ENCODE measurements at regions not wholly inside any gene's neighbourhood (a gene's known extent, or its start where the extent isn't known, plus 50 kb on each side); places are given as distances from the start of the nearest gene placed in this dataset.

DNA sequence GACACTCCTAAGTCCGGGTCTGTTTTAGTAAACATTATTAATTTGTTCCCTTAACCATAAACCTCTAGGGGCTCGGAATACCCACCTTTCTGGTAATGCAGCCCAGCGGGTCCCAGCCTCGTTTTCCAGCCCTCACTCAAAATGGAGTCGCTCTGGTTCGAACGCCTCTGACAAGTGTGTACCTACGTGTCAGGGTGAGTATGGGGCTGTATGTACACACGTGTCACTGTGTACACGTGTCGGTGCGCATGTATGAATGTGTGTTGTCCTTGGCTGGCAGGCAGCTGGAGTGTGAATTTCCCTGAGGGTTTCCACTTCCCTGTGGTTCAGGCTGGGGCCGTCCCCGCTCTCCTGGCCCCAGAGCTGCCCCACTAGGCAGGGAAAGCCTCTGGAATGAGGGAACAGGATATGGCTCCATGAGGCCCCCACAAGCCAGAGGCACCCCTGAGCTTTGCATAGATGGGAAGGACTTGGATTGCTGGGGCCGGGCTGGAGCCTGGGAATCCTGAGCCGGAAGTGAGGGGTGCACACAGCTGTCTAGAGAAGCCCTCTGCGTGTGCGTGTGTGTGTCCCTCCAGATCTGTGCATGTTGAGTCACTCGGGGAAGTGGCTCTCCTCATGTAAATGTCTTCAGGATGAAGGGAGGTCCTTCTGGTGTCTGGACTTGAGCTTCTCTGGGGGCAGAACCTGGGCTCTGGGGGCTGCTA, 160.8 kb upstream of the IER5L start:
- peak; percentile 63 for DNase-seq (ENCODE audit: low read depth)
- H3K4me3 ChIP-seq (ENCODE audit: low read length): peak overlapping the region; percentile 29; the same call in 1 of the 2 replicates
- TF ChIP-seq CTCF (conservative IDR thresholded peaks at IDR 0.05; ENCODE audit: low read length): no peak

GRCh38 chr9:129337336-129338140, 159.5 kb upstream of the IER5L start:
- H3K4me3 ChIP-seq (ENCODE audit: low read length): peak overlapping the region; percentile 49
- no peak for TF ChIP-seq CTCF (conservative IDR thresholded peaks at IDR 0.05; ENCODE audit: low read length)
- DNase-seq (ENCODE audit: low read depth): no peak

DNA sequence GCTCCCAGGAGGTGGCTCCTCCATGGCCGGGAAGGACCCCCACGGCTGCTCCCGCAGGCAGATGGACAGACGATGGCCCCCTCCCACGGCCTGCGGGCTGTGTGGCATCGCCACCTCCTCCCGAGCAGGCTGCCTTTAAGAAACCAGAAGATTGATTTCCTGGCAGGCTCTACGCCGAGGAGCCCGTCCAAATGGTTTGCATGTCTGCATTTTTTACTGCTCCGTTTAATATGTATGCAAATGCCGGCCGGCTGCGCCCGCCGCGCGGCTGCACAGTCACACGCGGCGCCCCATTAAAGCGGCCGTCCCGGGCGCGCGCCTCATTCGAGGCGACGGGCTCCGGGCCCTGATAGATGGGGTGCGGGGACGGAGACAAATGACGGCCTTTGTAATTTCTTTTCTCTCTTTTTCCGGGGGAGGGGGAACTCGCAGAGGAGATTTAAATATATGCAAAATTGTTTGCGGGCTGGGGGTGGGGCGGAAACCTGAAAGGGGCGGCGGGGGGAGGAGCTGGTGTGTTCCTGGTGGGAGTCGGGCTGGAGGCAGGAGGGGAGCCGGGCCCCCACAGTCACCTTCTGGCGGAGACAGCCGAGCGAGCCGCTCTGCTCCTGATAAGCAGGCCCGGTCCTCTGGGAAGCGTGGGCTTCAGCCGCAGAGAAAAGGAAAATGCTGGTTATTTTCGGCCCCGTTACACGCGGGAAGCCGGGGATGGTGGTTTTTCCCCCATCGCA, 158.7 kb upstream of the IER5L start:
- no peak for TF ChIP-seq CTCF (conservative IDR thresholded peaks at IDR 0.05; ENCODE audit: low read length)
- peak overlapping the region; percentile 49 for H3K4me3 ChIP-seq (ENCODE audit: low read length)
- peak; percentile 82 for DNase-seq (ENCODE audit: low read depth)

- H3K4me3 ChIP-seq (ENCODE audit: low read length): peak overlapping the region; percentile 49
- no peak for TF ChIP-seq CTCF (conservative IDR thresholded peaks at IDR 0.05; ENCODE audit: low read length)
- peak; percentile 84 for DNase-seq (ENCODE audit: low read depth)
Measured at GRCh38 chr9:129336130-129336528, 158.1 kb upstream of the IER5L start.

- no peak for DNase-seq (ENCODE audit: low read depth)
- no peak for TF ChIP-seq CTCF (conservative IDR thresholded peaks at IDR 0.05; ENCODE audit: low read length)
- H3K4me3 ChIP-seq (ENCODE audit: low read length): no peak overlapping the region
Measured at GRCh38 chr9:129335464-129336129, 157.5 kb upstream of the IER5L start.

GRCh38 chr9:129334105-129334935, 156.3 kb upstream of the IER5L start:
- H3K4me3 ChIP-seq (ENCODE audit: low read length): peak overlapping the region; percentile 26
- no peak for TF ChIP-seq CTCF (conservative IDR thresholded peaks at IDR 0.05; ENCODE audit: low read length)
- DNase-seq (ENCODE audit: low read depth): peak; percentile 96
